NCI-H1092 (cell line): ENCODE measurements at regions not wholly inside any gene's neighbourhood (a gene's known extent, or its start where the extent isn't known, plus 50 kb on each side); places are given as distances from the start of the nearest gene placed in this dataset.
"Not testable (repeated sequence)": the region's sequence is repeated elsewhere in the genome, so short reads cannot be mapped to it uniquely, and the experiment has no call there.

Experiments
- DNase-seq: peaks from one replicate; lab custom pipeline; 2025; lab: John Stamatoyannopoulos, UW

DNA sequence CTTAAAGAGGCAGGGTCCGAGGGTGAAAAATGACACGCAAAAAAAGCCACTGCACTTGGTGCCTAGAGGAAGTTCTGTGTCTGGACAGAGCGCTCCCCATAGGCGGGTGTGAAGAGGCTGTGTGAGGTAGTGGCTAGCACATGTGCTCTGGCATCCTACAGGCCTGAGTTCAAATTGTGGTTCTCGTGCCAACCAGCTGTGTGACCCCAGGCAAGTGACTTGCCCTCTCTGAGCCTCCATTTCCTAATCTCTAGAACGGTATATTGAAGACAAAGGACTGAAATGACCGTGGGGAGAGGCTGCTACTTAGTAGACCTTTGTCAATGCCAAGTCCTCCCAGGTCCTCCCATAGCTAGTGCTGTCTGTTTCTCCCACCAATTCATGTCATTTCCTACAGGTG, 79.1 kb upstream of the MYL10 start:
- no peak for DNase-seq

- no peak for DNase-seq
Observed at GRCh38 chr7:101712652-101713051, 83.6 kb upstream of the MYL10 start.

DNA sequence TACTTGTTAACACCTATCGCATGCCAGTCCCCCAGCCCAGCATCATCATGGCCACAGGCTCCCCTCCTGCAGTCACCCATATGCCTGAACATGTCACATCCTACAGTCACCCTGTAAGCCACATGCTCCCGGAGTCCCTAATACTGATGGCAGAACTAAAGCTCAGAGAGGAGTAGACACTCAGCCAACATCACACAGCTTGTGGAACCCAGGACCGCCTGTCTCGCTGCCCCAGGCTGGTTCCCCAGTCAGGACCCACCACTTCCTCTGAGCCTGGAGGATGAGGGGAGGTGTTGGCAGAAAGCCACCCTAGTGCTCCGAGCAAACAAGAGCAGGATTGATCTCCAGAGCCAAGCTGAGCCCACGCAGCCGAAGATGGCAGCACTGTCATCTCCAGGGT, 85.0 kb upstream of the MYL10 start:
- no peak for DNase-seq

- no peak for DNase-seq
Observed at GRCh38 chr7:101717628-101718357, 88.7 kb upstream of the MYL10 start.

GRCh38 chr7:101718363-101719122, 89.4 kb upstream of the MYL10 start:
- no peak for DNase-seq

DNA sequence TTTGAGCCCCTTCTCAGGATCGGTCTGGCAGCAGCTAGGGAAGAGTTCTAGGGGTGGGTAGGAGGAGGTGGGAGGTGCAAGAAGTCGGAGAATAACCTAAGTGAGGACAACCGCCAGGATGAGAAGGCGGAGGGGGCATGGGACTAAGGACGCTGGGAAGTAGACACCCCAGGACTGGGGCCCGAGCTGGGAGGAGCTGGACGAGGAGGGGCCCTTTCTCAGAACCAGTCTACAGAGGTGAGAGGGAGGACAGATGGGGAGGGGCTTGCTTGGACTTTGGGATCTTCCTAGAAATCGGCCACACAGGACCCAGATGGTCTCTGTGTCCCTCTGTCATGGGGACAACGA, 90.0 kb upstream of the MYL10 start:
- no peak for DNase-seq

DNA sequence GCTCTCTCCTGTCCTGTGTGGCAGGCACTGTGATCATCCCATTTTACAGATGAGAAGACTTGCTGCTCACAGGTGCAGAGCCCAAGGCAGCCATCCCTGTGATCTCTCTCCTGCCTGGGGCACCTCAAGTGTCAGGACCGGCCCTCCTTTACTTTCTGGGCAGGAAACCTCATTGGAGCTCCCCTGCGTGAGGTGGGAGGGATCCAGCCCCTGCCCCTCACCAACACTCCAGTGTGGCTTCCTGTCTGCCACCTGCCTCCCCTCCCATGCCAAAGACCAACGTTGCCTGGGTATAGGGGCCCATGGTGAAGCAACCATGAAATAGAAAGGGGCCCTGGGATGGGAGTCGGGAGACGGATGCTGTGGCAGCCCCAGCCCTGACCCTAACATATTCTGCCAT, 91.2 kb upstream of the MYL10 start:
- DNase-seq, result no peak

- DNase-seq, result no peak
Observed at GRCh38 chr7:101722247-101722646, 93.2 kb upstream of the MYL10 start.

- DNase-seq, result no peak
Observed at GRCh38 chr7:101723835-101724234, 93.6 kb upstream of the CUX1 start.

DNA sequence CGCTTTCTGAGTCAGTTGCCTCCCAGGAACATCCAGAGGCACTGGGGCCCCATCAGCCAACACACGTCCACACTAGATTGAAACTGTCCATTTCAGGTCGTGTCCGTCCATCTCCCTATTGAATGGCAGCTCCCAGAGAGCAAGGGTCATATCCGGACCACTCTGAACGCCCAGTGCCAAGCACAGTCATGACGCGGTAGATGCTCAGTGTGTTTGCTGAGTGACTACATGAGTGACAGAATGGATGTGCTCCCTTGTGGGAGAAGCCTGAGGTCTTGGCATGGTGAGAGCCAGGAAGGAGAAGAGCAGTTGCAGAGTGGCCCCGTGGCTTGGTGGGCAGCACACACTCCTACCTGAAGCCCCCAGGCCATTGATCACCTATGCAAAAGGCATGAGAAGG, 92.5 kb upstream of the CUX1 start:
- no peak for DNase-seq

DNA sequence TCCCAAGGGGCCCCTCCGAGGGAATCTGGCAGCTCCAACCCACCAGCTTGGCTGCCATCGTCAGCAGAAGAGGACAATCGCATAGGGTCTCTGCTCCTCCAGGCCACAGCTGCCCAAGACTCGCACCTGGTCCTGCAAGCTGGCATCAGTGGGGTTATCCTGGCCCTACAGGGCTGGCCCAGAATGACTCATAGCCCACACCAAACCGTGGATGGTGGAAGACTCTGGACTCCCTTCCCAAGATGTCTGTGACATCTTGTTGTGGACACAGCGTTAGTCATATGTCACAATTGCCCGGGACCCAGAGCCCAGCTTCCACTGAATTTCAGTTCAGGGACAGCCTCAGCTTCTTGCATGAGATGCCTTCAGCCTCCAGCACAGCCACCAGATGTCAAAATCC, 91.5 kb upstream of the CUX1 start:
- DNase-seq, result no peak

DNA sequence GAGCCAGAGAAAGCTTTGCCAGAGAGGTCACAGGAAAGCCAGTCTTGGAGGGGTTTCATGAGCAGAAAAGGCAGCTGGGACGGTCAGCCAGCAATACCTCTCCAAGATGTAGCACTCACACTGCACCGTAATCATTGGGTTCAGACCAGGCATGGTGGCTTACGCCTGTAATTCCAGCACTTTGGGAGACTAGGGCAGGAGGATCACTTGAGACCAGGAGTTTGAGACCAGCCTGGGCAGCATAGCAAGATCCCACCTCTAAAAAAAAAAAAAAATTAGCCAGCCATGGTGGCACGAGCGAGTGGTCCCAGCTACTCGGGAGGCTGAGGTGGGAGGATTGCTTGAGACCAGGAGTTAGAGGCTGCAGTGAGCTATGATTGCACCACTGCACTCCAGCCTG, 90.2 kb upstream of the CUX1 start:
- DNase-seq, result no peak

DNA sequence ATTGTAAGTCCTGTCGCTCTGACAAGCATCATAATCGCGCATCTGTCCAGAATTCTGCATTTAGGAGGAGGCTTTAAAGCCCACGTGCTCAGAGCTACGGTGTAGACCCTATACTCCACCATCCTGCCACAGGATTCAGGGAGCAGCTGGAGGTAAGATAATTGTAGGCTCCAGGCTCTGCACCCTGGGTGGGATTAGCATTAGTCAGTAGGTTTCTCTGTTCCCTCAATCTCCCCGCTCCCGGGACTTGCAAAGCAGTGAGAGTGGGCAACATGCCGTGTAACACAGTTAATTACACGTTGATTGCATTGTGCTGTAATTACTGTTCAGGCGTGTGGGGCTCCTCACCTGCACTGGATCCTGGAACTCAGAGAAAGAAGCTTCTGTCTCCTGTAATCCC, 89.3 kb upstream of the CUX1 start:
- DNase-seq, result no peak

- not testable (repeated sequence) for DNase-seq
Observed at GRCh38 chr7:101728873-101729240, 88.6 kb upstream of the CUX1 start.

DNA sequence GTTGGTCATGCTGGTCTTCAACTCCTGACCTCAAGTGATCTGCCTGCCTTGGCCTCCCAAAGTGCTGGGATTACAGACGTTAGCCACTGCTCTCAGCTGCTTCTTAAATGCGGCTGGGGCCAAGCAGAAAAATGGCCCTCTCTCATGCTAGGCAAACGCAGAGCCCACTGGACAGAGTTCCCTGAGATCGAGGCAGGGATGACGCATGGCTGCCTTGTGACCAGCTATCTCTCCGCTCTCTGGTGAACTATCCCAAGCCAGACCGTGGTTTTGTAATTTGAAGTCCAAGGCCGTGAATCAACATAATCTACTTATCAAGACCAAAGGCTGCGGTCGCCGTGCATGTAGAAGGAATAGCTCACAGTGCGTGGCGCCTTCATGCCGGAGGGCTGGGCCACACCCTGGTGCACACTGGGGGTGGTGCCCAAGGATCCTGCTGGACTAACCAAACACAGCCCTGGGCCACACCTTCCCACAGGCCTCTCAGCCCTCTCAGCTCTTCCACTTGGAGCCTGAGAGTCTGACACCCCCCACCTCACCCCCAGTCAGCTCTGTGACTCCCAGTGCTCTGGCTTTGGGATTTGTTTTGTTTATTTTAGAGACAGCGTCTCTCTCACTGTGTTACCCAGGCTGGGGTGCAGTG, 88.1 kb upstream of the CUX1 start:
- DNase-seq, result no peak

GRCh38 chr7:101731502-101732084, 85.8 kb upstream of the CUX1 start:
- DNase-seq, result no peak

- no peak for DNase-seq
Observed at GRCh38 chr7:101733713-101734475, 83.5 kb upstream of the CUX1 start.

- DNase-seq, result no peak
Observed at GRCh38 chr7:101736084-101736483, 81.3 kb upstream of the CUX1 start.

DNA sequence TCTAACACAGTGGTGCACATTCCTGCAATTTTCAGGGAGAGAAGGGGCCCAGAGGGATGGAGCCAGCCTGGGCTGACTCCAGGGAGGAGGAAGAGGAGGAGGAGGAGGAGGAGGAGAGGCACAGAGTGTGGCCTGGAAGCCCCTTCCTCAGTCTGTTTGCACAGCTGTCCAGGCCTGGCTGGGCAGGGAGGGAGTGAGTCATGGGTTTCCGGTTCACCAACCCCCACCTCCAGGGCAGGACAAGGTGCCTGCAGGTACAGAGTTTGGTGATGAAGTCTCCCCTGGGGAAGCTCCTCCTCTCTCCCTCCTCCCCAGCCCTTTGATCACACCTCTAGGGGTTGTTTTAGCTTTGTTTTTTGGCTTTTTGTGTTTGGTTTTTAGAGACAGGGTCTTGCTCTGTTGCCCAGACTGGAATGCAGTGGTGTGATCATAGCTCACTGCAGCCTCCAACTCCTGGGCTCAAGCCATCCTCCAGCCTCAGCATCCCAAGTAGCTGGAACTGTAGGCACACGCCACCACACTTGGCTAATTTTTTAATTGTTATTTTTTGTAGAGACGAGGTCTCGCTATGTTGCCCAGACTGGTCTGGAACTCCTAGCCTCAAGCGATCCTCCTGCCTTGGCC, 77.5 kb upstream of the CUX1 start:
- no peak for DNase-seq

DNA sequence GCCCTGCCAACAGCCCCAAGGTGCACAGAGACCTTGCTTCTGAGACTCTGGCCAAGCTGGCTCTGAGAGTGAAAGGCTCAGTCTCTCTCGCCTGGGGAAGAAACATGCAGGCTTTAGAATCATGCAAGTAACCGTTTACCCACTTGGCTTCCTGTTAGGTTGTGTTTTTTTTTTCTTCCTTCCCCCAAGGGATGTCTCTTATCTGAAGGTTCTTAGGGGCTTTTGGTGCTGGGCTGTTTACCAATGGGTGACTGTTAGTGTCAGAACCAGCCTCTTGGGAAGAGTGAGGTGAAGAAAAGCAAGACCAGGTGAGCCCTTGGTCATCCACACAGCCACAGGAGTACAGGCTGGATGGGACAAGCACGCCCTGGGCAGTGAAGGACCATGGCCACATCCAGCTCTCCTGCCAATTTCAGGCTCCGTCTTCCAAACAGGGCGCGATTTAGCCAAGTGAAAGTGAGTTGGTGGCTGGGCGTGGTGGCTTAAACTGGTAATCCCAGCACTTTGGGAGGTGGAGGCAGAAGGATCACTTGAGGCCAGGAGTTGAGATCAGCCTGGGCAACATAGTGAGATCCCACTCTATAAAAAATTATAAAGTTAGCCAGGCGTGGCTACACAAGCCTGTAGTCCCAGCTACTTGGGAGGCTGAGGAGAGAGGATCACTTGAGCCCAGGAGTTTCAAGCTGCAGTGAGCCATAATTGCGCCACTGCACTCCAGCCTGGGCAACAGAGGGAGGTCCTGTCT, 76.3 kb upstream of the CUX1 start:
- DNase-seq, result no peak
